ENCODE measurements at regions not wholly inside any gene's neighbourhood (a gene's known extent, or its start where the extent isn't known, plus 50 kb on each side); places are given as distances from the start of the nearest gene placed in this dataset.
"Not testable (repeated sequence)": the region's sequence is repeated elsewhere in the genome, so short reads cannot be mapped to it uniquely, and the experiment has no call there.

DNA sequence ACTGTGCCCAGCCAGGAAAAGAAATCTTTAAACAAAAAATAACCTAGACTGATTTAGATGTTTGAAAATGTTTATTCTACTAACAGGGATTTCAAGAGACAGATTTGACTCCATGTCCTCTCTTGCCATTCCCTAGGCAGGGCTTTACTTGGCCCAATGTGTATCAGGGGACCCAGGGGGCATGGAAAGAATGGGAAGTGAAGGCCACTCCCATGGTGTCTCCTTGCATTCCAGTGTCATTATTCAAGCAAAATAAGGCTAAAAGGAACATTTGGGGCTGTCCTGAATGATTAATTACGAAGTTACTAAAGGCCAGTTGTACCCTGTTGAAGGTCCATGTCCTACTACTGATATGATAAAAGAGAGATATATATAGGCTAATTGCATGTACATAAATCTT is 151.9 kb upstream of the ATF7IP start:
- Histone ChIP-seq H3K9me3 (ENCODE audit: low read length) (no peaks in the 10 kb centered on the region), H3K9ac (ENCODE audit: insufficient read depth, low read depth, low read length) (no peak overlapping the region), H3K4me1 (ENCODE audit: insufficient read depth, low read length) (0 out of 2 replicates have a peak, but pooled peaks cover under 1% of the 10 kb centered on the region), H3K27me3 (ENCODE audit: control insufficient read depth in 1 of 2, insufficient read depth in 2 of 2, low read length in 2 of 2) (no peaks in the 10 kb centered on the region), H3K36me3 (replicated peaks in 1 of 2; ENCODE audit: control insufficient read depth in 1 of 2, insufficient read depth in 2 of 2, low read length in 2 of 2) (no peaks in the 10 kb centered on the region), H3K4me2 (ENCODE audit: low read depth, low read length) (no peak overlapping the region), H2AFZ (ENCODE audit: low read length) (no peak overlapping the region), H3K79me2 (ENCODE audit: insufficient read depth, low read length) (no peaks in the 10 kb centered on the region), H3K27ac (ENCODE audit: extremely low read length, insufficient read depth, low read length) (no peak overlapping the region), H3K4me3 (replicated peaks in 1 of 3; ENCODE audit: insufficient read depth in 1 of 3, low read depth in 2 of 3, low read length in 3 of 3) (no peak overlapping the region), H4K20me1 (ENCODE audit: insufficient read depth, low read length) (no peaks in the 10 kb centered on the region)
- FAIRE-seq (no peak), ATAC-seq (no peak), DNase-seq (ENCODE audit: low spot score) (no peak)
- ChIA-PET POLR2A (no interaction called here), CTCF (ENCODE audit: low intra/inter-chr PET ratio, low total read pairs) (no interaction called here)
- in situ Hi-C loops (cut with HindIII; ENCODE audit: extremely low pct_ligation_motif_present, low pct_unique_long_range_greater_than_20kb) (no loop called here), intact Hi-C loops (cut with micrococcal nuclease; ENCODE audit: unreplicated experiment) (no loop called here)
- no TSS peak for BruUV-seq (replicated peaks)
- TF ChIP-seq PATZ1 (CRISPR knock-in tag; IDR thresholded peaks at IDR 0.05) (no peak), ZNF883 (CRISPR knock-in tag; IDR thresholded peaks at IDR 0.05; ENCODE audit: not compliant biosample characterization) (no peak), ZNF782 (CRISPR knock-in tag; IDR thresholded peaks at IDR 0.05; ENCODE audit: borderline replicate concordance) (no peak), GPN1 (CRISPR knock-in tag; IDR thresholded peaks at IDR 0.05; ENCODE audit: borderline replicate concordance) (no peak)
- TF ChIP-seq, protein P1, sequence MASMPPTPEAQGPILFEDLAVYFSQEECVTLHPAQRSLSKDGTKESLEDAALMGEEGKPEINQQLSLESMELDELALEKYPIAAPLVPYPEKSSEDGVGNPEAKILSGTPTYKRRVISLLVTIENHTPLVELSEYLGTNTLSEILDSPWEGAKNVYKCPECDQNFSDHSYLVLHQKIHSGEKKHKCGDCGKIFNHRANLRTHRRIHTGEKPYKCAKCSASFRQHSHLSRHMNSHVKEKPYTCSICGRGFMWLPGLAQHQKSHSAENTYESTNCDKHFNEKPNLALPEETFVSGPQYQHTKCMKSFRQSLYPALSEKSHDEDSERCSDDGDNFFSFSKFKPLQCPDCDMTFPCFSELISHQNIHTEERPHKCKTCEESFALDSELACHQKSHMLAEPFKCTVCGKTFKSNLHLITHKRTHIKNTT (CRISPR knock-in tag; IDR thresholded peaks at IDR 0.05): no peak
- 0% methylated on average over 1 of the region's 1 CpG for WGBS (ENCODE audit: low lambda C conversion rate)

DNA sequence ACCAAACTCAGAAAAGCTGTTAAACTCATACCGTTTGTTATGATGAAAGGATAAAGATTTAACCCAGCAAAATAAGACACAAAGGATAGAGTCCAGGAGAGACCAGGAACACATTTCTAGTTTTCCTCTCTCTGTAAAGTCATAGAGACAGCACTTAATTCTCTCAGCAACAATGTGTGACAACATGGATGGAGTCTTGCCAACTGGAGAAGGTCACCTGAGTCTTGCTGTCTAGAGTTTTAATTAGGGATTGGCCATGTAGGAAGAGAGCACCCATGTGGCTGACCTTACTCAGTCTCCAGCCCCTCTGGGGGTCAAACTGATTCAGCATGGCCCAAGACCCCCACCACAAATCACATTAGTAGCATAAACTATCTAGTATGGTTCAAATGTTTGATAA is 151.0 kb upstream of the ATF7IP start:
- ChIA-PET POLR2A (no interaction called here), CTCF (ENCODE audit: low intra/inter-chr PET ratio, low total read pairs) (no interaction called here)
- no peaks in the 10 kb centered on the region for H3K79me2 ChIP-seq (ENCODE audit: insufficient read depth, low read length)
- H4K20me1 ChIP-seq (ENCODE audit: insufficient read depth, low read length): no peaks in the 10 kb centered on the region
- H3K27ac ChIP-seq (ENCODE audit: extremely low read length, insufficient read depth, low read length): no peak overlapping the region
- ATAC-seq: no peak
- no peak for DNase-seq (ENCODE audit: low spot score)
- H2AFZ ChIP-seq (ENCODE audit: low read length): no peak overlapping the region
- no TSS peak for BruUV-seq (replicated peaks)
- in situ Hi-C loops (cut with HindIII; ENCODE audit: extremely low pct_ligation_motif_present, low pct_unique_long_range_greater_than_20kb): no loop called here
- no peak overlapping the region for H3K9ac ChIP-seq (ENCODE audit: insufficient read depth, low read depth, low read length)
- no peak overlapping the region for H3K4me3 ChIP-seq (replicated peaks in 1 of 3; ENCODE audit: insufficient read depth in 1 of 3, low read depth in 2 of 3, low read length in 3 of 3)
- no peak for FAIRE-seq
- intact Hi-C loops (cut with micrococcal nuclease; ENCODE audit: unreplicated experiment): no loop called here
- H3K27me3 ChIP-seq (ENCODE audit: control insufficient read depth in 1 of 2, insufficient read depth in 2 of 2, low read length in 2 of 2): no peaks in the 10 kb centered on the region
- no peaks in the 10 kb centered on the region for H3K9me3 ChIP-seq (ENCODE audit: low read length)
- H3K36me3 ChIP-seq (replicated peaks in 1 of 2; ENCODE audit: control insufficient read depth in 1 of 2, insufficient read depth in 2 of 2, low read length in 2 of 2): no peaks in the 10 kb centered on the region
- no peak overlapping the region for H3K4me2 ChIP-seq (ENCODE audit: low read depth, low read length)
- TF ChIP-seq ZNF160 (CRISPR knock-in tag; IDR thresholded peaks at IDR 0.05) (no peak), ZNF615 (CRISPR knock-in tag; IDR thresholded peaks at IDR 0.05; ENCODE audit: borderline replicate concordance) (no peak)
- 55% methylated on average over 1 of the region's 1 CpG for WGBS (ENCODE audit: low lambda C conversion rate)
- no peaks in the 10 kb centered on the region for H3K4me1 ChIP-seq (ENCODE audit: insufficient read depth, low read length)

DNA sequence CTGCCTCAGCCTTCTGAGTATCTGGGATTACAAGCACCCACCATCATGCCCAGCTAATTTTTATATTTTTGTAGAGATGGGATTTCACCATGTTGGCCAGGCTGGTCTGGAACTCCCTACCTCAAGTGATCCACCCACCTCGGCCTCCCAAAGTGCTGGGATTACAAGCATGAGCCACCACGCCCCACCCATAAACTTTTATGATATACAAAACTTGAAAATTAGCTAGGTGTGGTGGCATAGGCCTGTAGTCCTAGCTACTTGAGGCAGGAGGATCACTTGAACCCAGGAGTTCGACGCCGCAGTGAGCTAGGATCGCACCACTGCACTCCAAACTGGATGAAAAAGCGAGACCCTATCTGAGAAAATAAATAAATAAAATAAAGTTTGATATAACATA is 149.5 kb upstream of the ATF7IP start:
- H3K9ac ChIP-seq (ENCODE audit: insufficient read depth, low read depth, low read length); H2AFZ ChIP-seq (ENCODE audit: low read length); in situ Hi-C loops (cut with HindIII; ENCODE audit: extremely low pct_ligation_motif_present, low pct_unique_long_range_greater_than_20kb): not testable (repeated sequence)

More for the DNA sequence above, 149.5 kb upstream of the ATF7IP start:
- WGBS (ENCODE audit: low lambda C conversion rate): 58% methylated on average over 7 of the region's 7 CpGs
- H3K4me1 ChIP-seq (ENCODE audit: insufficient read depth, low read length); ATAC-seq; POLR2A ChIA-PET; H3K79me2 ChIP-seq (ENCODE audit: insufficient read depth, low read length); H3K27me3 ChIP-seq (ENCODE audit: control insufficient read depth in 1 of 2, insufficient read depth in 2 of 2, low read length in 2 of 2); FAIRE-seq; H3K9me3 ChIP-seq (ENCODE audit: low read length); H4K20me1 ChIP-seq (ENCODE audit: insufficient read depth, low read length); DNase-seq (ENCODE audit: low spot score); BruUV-seq (replicated peaks); H3K27ac ChIP-seq (ENCODE audit: extremely low read length, insufficient read depth, low read length); H3K36me3 ChIP-seq (replicated peaks in 1 of 2; ENCODE audit: control insufficient read depth in 1 of 2, insufficient read depth in 2 of 2, low read length in 2 of 2); intact Hi-C loops (cut with micrococcal nuclease; ENCODE audit: unreplicated experiment); CTCF ChIA-PET (ENCODE audit: low intra/inter-chr PET ratio, low total read pairs): not testable (repeated sequence)
- peak overlapping the region in 1 of 3 experiments; percentile 25; a peak in 1 of 6 replicates for H3K4me3 ChIP-seq (replicated peaks in 1 of 3; ENCODE audit: insufficient read depth in 1 of 3, low read depth in 2 of 3, low read length in 3 of 3)
- peak overlapping the region; percentile 44 for H3K4me2 ChIP-seq (ENCODE audit: low read depth, low read length)

Measured in HepG2 (cell line).